ENCODE measurements at regions not wholly inside any gene's neighbourhood (a gene's known extent, or its start where the extent isn't known, plus 50 kb on each side); places are given as distances from the start of the nearest gene placed in this dataset.

DNA sequence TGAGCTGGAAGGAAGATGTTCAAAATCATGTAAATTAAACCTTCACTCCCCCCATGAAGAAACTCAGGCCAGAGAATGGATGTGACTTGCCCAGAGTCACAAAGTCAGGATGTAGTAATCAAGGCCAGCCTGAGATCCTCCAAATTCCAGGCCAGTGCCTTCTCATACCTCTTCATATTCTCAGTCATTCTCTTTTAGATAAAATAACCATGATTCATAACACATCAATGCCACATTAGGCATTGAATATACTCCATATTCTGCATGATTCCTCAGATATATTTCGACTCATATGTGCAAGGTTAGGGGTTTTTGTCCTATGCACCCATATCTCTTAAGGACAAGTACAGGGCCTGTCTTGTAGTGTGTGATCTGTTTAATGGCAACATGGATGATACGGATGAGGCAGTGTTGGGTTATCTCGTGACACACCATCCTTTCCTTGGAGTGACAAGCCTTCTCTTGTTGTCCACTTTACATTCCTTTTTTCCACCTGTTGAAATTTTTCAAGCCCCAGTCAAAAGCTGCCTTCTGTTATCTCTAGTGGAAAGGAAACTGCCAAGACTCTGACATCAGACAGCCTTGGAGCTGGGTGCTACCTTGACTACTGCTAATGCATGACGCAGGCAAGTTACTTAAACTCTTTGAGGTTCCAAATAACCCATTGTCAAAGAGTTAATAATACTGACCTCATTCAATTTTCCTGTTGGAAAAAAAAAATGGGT is 227.5 kb upstream of the NR4A3 start:
- TF ChIP-seq, protein P1, sequence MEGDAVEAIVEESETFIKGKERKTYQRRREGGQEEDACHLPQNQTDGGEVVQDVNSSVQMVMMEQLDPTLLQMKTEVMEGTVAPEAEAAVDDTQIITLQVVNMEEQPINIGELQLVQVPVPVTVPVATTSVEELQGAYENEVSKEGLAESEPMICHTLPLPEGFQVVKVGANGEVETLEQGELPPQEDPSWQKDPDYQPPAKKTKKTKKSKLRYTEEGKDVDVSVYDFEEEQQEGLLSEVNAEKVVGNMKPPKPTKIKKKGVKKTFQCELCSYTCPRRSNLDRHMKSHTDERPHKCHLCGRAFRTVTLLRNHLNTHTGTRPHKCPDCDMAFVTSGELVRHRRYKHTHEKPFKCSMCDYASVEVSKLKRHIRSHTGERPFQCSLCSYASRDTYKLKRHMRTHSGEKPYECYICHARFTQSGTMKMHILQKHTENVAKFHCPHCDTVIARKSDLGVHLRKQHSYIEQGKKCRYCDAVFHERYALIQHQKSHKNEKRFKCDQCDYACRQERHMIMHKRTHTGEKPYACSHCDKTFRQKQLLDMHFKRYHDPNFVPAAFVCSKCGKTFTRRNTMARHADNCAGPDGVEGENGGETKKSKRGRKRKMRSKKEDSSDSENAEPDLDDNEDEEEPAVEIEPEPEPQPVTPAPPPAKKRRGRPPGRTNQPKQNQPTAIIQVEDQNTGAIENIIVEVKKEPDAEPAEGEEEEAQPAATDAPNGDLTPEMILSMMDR (conservative IDR thresholded peaks at IDR 0.05; ENCODE audit: low read depth, low read length) = no peak
- no peak for TF ChIP-seq EZH2 (IDR thresholded peaks at IDR 0.05; ENCODE audit: borderline replicate concordance, low read depth, low read length, poor library complexity, severe bottlenecking)

Data from A673 (cell line).